Stimulated activated memory B cell treated with anti-CD40 and anti-IgM and Interleukin-4, amounts not matched to agents 10 μg/mL and 1 μg/mL and 100 μg/mL, for 72 hours (primary cell): ENCODE measurements at regions not wholly inside any gene's neighbourhood (a gene's known extent, or its start where the extent isn't known, plus 50 kb on each side); places are given as distances from the start of the nearest gene placed in this dataset.
A peak's percentile ranks its signal among the peaks of the same experiment; 100 is the strongest.

ENCODE experiments used
- ATAC-seq: fragments of 150-1000 bp; cut with Tn5 transposase; 2 replicates; pipeline ENCODE4 v1.10.0; 2021
- H3K27ac Mint-ChIP-seq: one replicate; pipeline ENCODE4 v1.8.0; 2022; ENCODE audit warnings: mild to moderate bottlenecking, mixed read lengths
- H3K27me3 Mint-ChIP-seq: one replicate; pipeline ENCODE4 v1.8.0; 2022; ENCODE audit warnings: mixed read lengths
- H3K36me3 Mint-ChIP-seq: one replicate; pipeline ENCODE4 v1.8.0; 2022; ENCODE audit warnings: mixed read lengths
- H3K4me1 Mint-ChIP-seq: one replicate; pipeline ENCODE4 v1.8.0; 2022; ENCODE audit warnings: mixed read lengths
- H3K4me3 Mint-ChIP-seq: one replicate; pipeline ENCODE4 v1.8.0; 2022; ENCODE audit warnings: mild to moderate bottlenecking, moderate library complexity, mixed read lengths
- H3K9me3 Mint-ChIP-seq: one replicate; pipeline ENCODE4 v1.8.0; 2022; ENCODE audit warnings: mixed read lengths

DNA sequence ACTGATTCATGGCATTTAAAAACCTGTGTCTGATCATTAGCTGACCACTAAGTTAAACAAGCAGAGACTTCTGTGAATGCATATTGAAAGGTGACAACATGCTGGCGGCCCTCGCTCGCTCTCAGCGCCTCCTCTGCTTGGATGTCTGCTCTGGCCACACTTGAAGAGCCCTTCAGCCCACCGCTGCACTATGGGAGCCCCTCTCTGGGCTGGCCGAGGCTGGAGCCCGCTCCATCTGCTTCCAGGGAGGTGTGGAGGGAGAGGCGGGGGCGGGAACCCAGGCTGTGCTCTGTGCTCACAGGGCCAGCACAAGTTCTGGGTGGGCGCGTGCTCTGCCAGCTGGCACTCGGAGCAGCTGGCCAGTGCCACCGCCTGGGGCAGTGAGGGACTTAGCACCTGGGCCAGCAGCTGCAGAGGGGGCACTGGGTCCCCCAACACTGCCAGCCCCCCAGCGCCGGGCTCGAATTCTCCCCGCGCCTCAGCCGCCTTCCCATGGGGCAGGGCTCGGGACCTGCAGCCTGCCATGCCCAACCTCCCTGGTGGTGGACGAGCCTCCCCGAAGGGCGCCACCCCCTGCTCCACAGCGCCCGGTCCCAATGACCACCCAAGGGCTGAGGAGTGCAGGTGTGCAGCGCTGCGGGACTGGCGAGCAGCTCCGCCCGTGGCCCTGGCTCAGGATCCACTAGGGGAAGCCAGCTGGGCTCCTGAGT is 252.4 kb downstream of the ZIC4 start:
- no peak overlapping the region for H3K27ac Mint-ChIP-seq
- H3K4me3 Mint-ChIP-seq, result no peak overlapping the region
- no peaks in the 10 kb centered on the region for H3K27me3 Mint-ChIP-seq
- no peaks in the 10 kb centered on the region for H3K4me1 Mint-ChIP-seq
- no peak for ATAC-seq
- H3K9me3 Mint-ChIP-seq, result peaks cover 9% of the 10 kb centered on the region
- H3K36me3 Mint-ChIP-seq, result no peaks in the 10 kb centered on the region

DNA sequence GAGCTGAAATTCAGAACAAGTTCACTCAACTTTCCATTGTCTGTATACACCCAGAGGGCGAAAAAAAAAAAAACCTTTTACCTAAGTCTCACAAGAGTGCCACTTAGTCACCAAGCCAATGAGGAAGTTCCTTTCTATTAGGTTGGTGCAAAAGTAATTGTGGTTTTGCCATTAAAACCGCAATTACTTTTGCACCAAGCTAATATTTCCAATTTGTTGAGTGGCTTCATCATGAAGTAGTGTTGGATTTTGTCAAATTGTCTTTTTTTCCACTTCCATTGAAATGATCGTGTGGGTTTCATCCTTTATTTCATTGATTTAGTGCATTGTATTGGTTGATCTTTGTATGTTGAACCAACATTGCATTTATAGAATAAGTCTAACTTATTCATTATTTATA is 253.9 kb downstream of the ZIC4 start:
- Mint-ChIP-seq H3K4me3 (no peak overlapping the region), H3K4me1 (no peaks in the 10 kb centered on the region), H3K9me3 (peaks cover 9% of the 10 kb centered on the region), H3K36me3 (no peaks in the 10 kb centered on the region), H3K27me3 (no peaks in the 10 kb centered on the region), H3K27ac (no peak overlapping the region)
- no peak for ATAC-seq

DNA sequence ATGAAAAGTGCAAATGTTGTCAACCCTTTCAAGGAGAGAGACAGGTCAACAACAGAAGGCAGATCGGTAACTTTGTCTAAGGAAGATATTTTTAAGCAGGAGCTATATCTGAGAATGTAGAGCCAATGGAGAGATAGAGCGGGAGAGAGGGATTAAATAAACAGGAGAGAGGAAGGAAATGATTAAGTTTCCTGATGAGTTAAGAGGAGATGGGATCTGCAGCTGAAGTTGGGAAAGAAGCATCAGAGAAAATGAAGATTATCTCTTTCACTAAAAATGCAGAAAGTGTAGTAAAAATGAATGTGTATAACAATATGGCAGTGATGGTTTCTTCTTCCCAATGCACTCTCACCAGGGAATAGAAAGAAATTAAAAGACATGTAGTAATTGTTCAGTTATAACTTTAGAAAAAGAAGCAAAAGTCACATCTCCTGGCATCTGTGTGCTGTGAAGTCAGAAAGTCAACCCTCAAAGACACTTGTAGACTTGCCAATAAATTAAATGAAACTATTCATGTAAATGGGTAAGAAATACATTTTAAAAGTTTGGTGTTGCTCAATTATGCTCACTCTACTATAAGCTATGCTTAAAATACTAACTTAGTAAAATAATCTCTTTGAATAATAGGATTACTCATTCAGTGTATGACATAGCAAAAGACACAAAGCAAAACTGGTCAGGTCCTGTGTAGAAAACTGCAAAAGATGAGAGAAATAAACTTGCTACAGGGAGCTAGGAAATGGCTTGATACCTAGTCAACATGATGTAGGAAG is 264.6 kb downstream of the ZIC4 start:
- Mint-ChIP-seq H3K9me3 (peaks cover 2% of the 10 kb centered on the region), H3K4me1 (no peaks in the 10 kb centered on the region), H3K27ac (no peak overlapping the region), H3K4me3 (no peak overlapping the region), H3K36me3 (no peaks in the 10 kb centered on the region), H3K27me3 (no peaks in the 10 kb centered on the region)
- no peak for ATAC-seq

DNA sequence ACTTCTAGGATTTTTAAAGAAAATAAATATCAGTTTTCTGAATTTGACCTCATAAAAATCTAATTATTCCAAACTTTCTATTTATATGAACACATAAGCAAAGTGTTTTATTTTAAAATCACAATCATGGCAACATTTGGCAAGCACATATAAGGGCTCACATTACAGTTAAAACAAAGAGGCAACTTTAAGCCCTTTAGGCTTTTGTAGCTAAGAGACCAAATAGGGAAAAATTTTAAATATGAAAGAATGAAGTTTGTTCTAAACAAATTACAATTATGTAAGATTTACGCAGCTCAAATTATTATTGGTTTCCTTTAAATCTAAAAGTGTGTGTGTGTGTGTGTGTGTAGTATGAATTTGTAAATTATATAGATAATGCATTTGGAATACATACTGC is 267.0 kb downstream of the ZIC4 start:
- H3K27me3 Mint-ChIP-seq, result no peaks in the 10 kb centered on the region
- no peak overlapping the region for H3K27ac Mint-ChIP-seq
- no peaks in the 10 kb centered on the region for H3K4me1 Mint-ChIP-seq
- no peak overlapping the region for H3K4me3 Mint-ChIP-seq
- ATAC-seq, result no peak
- no peaks in the 10 kb centered on the region for H3K36me3 Mint-ChIP-seq
- H3K9me3 Mint-ChIP-seq, result peaks cover 5% of the 10 kb centered on the region

DNA sequence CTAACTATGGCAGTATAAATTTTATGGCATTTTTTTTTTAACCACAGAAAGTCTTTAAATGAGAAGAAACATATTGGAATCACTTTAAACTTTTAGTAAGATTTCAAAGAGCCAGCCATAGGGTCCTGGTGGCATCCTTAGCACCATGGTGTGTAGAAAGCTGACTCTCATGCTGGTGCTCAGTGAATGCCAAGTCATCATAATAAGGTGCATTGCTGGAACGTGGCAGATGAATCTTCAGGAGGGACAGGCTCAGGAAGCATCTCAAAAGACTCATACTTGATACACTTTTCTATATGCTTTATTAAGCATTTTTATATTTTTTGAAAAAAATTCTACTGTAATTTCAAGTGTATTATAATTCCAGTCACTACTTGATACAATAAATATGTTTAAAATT is 274.2 kb downstream of the ZIC4 start:
- H3K4me3 Mint-ChIP-seq, result no peak overlapping the region
- no peaks in the 10 kb centered on the region for H3K27me3 Mint-ChIP-seq
- H3K9me3 Mint-ChIP-seq, result peaks cover 6% of the 10 kb centered on the region
- no peak overlapping the region for H3K27ac Mint-ChIP-seq
- H3K4me1 Mint-ChIP-seq, result no peaks in the 10 kb centered on the region
- ATAC-seq, result no peak
- no peaks in the 10 kb centered on the region for H3K36me3 Mint-ChIP-seq

DNA sequence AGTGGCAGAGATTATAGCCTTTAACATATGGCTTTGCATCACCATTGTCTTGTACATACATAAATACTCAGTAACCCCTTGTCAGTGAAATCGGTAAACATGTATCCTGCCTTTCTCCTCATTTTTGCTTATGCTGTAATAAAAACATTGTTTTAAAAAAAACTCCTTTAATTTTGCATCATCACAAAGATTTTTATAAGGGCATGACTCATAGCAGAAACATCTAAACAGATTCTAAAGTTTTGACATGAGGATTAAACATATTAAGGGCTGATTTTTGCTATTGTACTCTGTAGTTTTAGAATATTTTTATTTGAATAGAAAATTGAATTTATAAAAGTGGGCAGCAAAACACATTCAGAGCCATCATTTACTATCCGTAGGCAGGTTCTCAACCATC is 275.9 kb downstream of the ZIC4 start:
- no peaks in the 10 kb centered on the region for H3K36me3 Mint-ChIP-seq
- H3K27ac Mint-ChIP-seq, result no peak overlapping the region
- H3K4me3 Mint-ChIP-seq, result no peak overlapping the region
- H3K4me1 Mint-ChIP-seq, result no peaks in the 10 kb centered on the region
- H3K27me3 Mint-ChIP-seq, result no peaks in the 10 kb centered on the region
- no peak for ATAC-seq
- peaks cover 6% of the 10 kb centered on the region for H3K9me3 Mint-ChIP-seq

DNA sequence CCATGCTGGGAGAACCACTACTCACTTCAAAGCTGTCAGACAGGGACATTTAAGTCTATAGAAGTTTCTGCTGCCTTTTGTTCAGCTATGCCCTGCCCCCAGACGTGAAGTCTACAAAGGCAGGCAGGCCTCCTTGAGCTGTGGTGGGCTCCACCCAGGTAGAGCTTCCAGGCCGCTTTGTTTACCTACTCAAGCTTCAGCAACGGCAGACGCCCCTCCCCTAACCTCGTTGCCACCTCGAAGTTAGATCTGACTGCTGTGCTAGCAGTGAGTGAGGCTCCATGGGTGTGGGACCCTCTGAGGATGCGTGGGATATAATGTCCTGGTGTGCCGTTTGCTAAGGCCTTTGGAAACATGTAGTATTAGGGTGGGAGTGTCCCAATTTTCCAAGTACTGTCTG is 276.7 kb downstream of the ZIC4 start:
- Mint-ChIP-seq H3K4me3 (no peak overlapping the region), H3K36me3 (no peaks in the 10 kb centered on the region), H3K27me3 (no peaks in the 10 kb centered on the region), H3K27ac (no peak overlapping the region), H3K4me1 (no peaks in the 10 kb centered on the region), H3K9me3 (peaks cover 9% of the 10 kb centered on the region)
- ATAC-seq, result no peak

DNA sequence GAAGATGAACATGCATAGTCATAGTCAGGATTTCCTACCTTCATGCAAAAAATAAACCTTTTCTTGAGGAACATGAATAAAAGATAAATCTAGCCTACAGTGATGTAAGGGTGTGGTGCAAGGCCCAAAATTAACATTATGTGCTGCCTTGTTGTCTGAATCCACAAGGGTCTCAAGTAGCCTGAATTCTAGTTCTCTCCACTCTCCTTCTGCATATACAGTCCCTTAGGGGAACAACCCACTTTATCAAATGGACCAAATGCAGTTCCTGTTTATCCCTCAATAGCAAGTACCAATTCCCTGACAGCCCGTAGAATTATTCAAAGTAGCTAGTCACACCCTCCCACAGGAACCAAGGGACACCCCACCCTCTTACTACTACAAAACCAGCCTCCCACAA is 284.0 kb downstream of the ZIC4 start:
- ATAC-seq, result peak; percentile 12

DNA sequence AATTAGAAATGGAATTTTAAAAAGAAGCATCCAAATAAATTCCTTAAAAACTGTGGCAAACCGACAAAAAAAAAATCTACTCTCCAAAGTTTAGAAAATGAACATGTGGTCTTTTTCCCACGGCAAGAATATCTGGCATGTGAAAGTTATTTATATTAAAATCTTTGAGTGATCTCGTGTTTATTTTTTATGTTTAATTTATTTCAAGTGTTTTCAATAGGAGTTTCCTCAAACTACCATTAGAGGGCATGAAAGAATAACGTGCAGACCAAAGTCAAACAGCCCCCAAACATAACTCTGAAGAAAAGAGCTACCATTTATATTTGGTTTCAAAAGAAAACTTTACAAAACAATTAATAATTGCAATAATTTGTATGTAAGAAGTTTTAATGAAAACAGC is 286.4 kb downstream of the ZIC4 start:
- H3K27ac Mint-ChIP-seq, result no peak overlapping the region
- H3K27me3 Mint-ChIP-seq, result no peaks in the 10 kb centered on the region
- H3K36me3 Mint-ChIP-seq, result no peaks in the 10 kb centered on the region
- no peak for ATAC-seq
- H3K4me1 Mint-ChIP-seq, result no peaks in the 10 kb centered on the region
- H3K9me3 Mint-ChIP-seq, result peaks cover 2% of the 10 kb centered on the region
- no peak overlapping the region for H3K4me3 Mint-ChIP-seq

More for the DNA sequence above, 284.0 kb downstream of the ZIC4 start:
- Mint-ChIP-seq H3K27me3 (no peaks in the 10 kb centered on the region), H3K9me3 (peaks cover 6% of the 10 kb centered on the region), H3K27ac (no peak overlapping the region), H3K4me1 (no peaks in the 10 kb centered on the region), H3K4me3 (no peak overlapping the region), H3K36me3 (no peaks in the 10 kb centered on the region)

DNA sequence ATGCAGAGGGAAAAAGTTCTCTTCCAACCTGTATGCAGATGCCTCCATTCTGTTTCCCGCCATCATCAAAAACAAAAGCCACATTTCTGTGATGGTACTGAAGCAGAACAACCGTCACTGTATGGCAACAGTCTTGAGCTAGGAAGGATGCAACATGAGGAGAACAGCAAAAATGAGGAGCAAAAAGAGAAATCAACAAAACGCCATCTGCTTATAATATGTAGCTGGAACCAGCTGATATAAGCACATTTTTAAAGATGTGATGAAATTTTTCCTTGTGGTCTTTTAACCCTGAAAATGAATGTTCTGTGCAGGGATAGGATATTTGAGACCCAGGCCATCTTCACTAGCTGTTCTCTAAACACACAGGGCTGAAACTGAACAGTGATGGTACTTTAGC is 287.0 kb downstream of the ZIC4 start:
- Mint-ChIP-seq H3K27ac (no peak overlapping the region), H3K4me3 (no peak overlapping the region), H3K27me3 (no peaks in the 10 kb centered on the region), H3K36me3 (no peaks in the 10 kb centered on the region), H3K9me3 (no peaks in the 10 kb centered on the region), H3K4me1 (no peaks in the 10 kb centered on the region)
- no peak for ATAC-seq

DNA sequence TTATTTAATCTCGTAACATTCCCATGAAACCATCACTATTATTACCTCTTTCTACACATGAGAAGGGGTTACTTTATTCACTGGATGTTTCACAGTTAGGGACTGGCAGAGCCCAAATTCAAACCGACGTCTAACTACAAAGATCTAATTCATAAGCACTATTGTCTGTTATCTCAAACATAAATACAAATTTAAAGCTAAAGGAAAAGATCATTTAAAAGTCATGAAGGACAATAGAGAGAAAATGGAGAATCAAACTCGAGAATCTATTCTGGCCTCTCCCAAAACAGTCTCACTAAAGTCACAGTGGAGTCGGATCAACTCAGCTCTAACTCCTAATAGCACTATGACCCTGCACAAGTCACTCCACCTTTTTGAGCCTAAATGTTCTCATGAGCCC is 287.7 kb downstream of the ZIC4 start:
- H3K27me3 Mint-ChIP-seq, result no peaks in the 10 kb centered on the region
- H3K9me3 Mint-ChIP-seq, result no peaks in the 10 kb centered on the region
- H3K27ac Mint-ChIP-seq, result no peak overlapping the region
- no peak overlapping the region for H3K4me3 Mint-ChIP-seq
- no peaks in the 10 kb centered on the region for H3K4me1 Mint-ChIP-seq
- no peaks in the 10 kb centered on the region for H3K36me3 Mint-ChIP-seq
- ATAC-seq, result no peak

DNA sequence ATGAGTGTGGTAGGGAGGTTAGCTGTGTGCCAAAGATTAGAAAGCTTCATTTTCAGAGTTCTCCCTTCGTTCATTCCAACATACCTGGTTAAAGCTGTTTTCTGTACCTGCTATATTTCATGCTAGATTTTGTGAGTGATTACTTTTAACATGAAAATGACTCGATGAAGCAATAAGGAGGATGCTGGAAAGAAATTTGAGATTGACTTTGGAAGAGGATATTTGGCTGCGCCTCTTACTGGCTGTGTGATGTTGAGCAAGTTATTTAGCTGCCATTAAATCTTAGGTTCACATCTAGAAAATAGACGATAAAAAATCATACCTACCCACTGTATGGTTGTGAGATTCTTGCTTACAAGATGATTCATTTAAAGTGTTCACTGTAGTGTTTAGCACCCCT is 288.7 kb downstream of the ZIC4 start:
- Mint-ChIP-seq H3K27me3 (no peaks in the 10 kb centered on the region), H3K36me3 (no peaks in the 10 kb centered on the region), H3K4me1 (no peaks in the 10 kb centered on the region), H3K4me3 (no peak overlapping the region), H3K9me3 (no peaks in the 10 kb centered on the region), H3K27ac (no peak overlapping the region)
- ATAC-seq, result no peak

DNA sequence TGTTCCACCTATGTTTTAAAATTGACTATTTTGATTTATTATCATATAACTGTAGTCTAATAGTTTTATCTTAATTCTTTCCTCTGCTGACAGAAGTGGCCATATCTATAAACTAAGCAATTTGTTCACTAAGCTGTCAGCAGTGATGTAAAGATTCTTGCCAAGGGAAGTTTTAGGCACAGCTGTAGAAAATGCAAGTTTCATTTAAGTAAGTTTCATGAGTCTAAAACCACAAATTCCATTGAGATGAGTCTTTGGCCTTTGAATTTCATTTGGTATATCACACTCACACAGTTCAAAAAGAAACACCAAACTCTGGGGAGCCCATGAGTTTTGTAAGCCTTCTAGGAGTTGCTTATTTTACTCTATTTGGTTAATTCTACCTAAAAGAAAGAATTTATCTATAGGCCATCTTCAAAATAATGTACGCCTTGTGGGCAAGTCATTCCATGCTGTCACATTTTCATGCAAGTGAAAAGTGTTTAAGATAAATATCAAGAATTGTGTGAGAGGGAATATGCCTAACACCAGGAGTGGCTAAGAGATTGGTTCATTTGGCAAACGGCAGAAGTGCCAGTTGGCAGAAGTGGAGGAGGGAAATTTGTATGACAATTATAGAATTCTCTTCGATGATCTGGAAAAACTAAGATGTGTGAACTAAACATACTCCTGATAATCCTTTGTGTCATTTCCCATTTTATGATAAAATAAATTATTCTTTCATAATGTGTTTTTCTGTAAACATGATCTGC is 292.9 kb downstream of the ZIC4 start:
- H3K27ac Mint-ChIP-seq, result no peak overlapping the region
- no peaks in the 10 kb centered on the region for H3K9me3 Mint-ChIP-seq
- no peaks in the 10 kb centered on the region for H3K36me3 Mint-ChIP-seq
- H3K4me1 Mint-ChIP-seq, result no peaks in the 10 kb centered on the region
- H3K4me3 Mint-ChIP-seq, result no peak overlapping the region
- H3K27me3 Mint-ChIP-seq, result no peaks in the 10 kb centered on the region
- no peak for ATAC-seq

DNA sequence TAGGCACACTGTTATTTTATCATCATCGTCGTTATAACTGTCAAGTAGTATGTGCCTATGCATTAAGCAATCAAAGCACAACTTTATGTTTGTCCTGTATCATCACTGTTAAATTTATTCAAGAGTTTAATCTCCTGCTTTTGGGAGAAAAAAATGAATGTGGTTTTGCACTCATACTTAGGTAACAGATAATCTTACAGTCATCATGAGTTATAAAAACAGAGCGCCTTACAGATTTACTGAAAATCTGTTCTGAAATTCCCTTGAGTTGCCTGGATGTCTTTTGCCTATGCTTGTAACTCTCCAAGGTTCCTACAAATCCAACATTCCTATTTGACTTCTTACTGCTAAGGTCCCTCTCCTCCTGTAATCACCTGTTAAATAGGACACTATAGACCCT is 307.3 kb downstream of the ZIC4 start:
- Mint-ChIP-seq H3K27me3 (no peaks in the 10 kb centered on the region), H3K9me3 (peaks cover 17% of the 10 kb centered on the region), H3K27ac (no peak overlapping the region), H3K36me3 (no peaks in the 10 kb centered on the region), H3K4me1 (no peaks in the 10 kb centered on the region), H3K4me3 (no peak overlapping the region)
- ATAC-seq, result no peak

DNA sequence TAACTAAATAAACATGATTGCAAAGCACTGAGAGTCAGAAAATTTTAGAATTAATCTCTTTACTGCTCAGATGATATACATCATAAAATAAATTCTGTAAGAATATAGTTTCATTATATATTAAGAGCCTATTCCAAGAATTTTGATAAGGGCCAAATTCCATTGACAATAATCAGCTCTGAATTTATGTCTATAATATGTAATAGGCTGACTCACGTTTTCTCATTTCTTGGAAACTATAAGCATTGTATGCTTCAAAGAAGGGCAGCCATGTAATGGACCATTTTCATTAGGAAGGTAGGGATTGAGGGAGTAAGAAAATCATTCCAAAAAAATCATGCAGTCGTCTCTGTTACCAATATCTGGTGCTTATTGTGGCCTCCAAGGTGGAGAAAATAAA is 315.9 kb downstream of the ZIC4 start:
- Mint-ChIP-seq H3K27me3 (no peaks in the 10 kb centered on the region), H3K9me3 (peaks cover 3% of the 10 kb centered on the region), H3K27ac (no peak overlapping the region), H3K4me1 (no peaks in the 10 kb centered on the region), H3K36me3 (no peaks in the 10 kb centered on the region), H3K4me3 (no peak overlapping the region)
- ATAC-seq, result no peak

DNA sequence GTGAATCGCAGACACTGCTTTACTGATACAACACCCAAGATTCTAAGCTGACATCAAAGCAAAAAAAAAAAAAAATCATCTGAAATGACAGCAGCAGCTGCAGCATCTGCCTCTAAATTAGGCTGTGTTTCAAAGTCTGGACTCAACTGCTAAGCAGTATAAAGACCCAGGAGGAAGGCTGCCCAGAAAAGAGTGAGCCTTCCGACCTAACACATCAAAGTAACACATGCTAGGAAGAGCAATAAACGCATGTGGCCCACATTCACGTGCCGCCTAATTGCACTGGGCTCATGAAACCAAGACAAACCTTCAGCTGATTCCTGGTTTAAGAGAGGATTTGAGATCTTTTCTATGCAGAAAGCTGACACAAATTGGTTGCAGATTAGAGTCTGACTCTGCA is 317.1 kb downstream of the ZIC4 start:
- H3K9me3 Mint-ChIP-seq, result peaks cover under 1% of the 10 kb centered on the region
- no peak for ATAC-seq
- H3K4me3 Mint-ChIP-seq, result no peak overlapping the region
- no peaks in the 10 kb centered on the region for H3K4me1 Mint-ChIP-seq
- no peak overlapping the region for H3K27ac Mint-ChIP-seq
- H3K36me3 Mint-ChIP-seq, result no peaks in the 10 kb centered on the region
- no peaks in the 10 kb centered on the region for H3K27me3 Mint-ChIP-seq
